Tibial artery (tissue), 4 donors: ENCODE measurements at regions not wholly inside any gene's neighbourhood (a gene's known extent, or its start where the extent isn't known, plus 50 kb on each side); places are given as distances from the start of the nearest gene placed in this dataset.

Experiments
- DNase-seq, 2 donors: peaks; one replicate each; pipeline ENCODE4 v3.0.0-alpha.2; 2019
- H3K27ac ChIP-seq, 2 donors: fragments of 200-600 bp; sonication (generic) in 1 of 2; 1 replicate in 1 of 2; 2 replicates in 1 of 2; pipeline ENCODE4 v1.5.1; 2018 to 2019; ENCODE audit warnings: mild to moderate bottlenecking in 1 of 2
- H3K27me3 ChIP-seq, 2 donors: fragments of 200-600 bp; sonication (generic) in 1 of 2; one replicate each; pipeline versions ENCODE4 v1.5.1 to v1.6.0; 2016 to 2019
- H3K36me3 ChIP-seq, 3 donors: fragments of 200-600 bp; sonication (generic) in 2 of 3; one replicate each; pipeline ENCODE4 v1.5.1; 2016 to 2019; ENCODE audit warnings: mild to moderate bottlenecking in 2 of 3
- H3K4me1 ChIP-seq, 4 donors: fragments of 200-600 bp; sonication (generic) in 2 of 4; 1 replicate in 3 of 4; 2 replicates in 1 of 4; pipeline ENCODE4 v1.5.1; 2016 to 2019
- H3K4me3 ChIP-seq, 2 donors: fragments of 200-600 bp; sonication (generic) in 1 of 2; 1 replicate in 1 of 2; 2 replicates in 1 of 2; pipeline ENCODE4 v1.5.1; 2018 to 2019; ENCODE audit warnings: mild to moderate bottlenecking in 2 of 2
- H3K9me3 ChIP-seq, 3 donors: fragments of 200-600 bp; sonication (generic) in 1 of 3; one replicate each; pipeline ENCODE4 v1.5.1; 2016 to 2019
- CTCF ChIP-seq, 2 experiments: fragments of 200-600 bp in 1 of 2; fragments of 450-650 bp in 1 of 2; IDR thresholded peaks; one replicate each; pipeline ENCODE4 v1.5.1; 2017 to 2019; ENCODE audit warnings: antibody characterized with exemption in 2 of 2, mild to moderate bottlenecking in 1 of 2, moderate library complexity in 1 of 2
- intact Hi-C: fragments of 100-400 bp; cut with DNase I; formaldehyde crosslinking; loops from one replicate; pipeline ENCODE4 v1.15.0; 2023; ENCODE audit warnings: low total_unique reads

GRCh38 chr5:152811988-152812387 is 406.9 kb upstream of the NMUR2 start:
- H3K4me3 ChIP-seq, result no peak overlapping the region
- intact Hi-C loops, result no loop called here
- no peak for TF ChIP-seq CTCF (IDR thresholded peaks at IDR 0.05)
- H3K4me1 ChIP-seq, result no peaks in the 10 kb centered on the region
- no peak for DNase-seq
- H3K36me3 ChIP-seq, result no peaks in the 10 kb centered on the region
- H3K9me3 ChIP-seq, result no peaks in the 10 kb centered on the region
- H3K27ac ChIP-seq, result no peak overlapping the region
- H3K27me3 ChIP-seq, result no peaks in the 10 kb centered on the region

DNA sequence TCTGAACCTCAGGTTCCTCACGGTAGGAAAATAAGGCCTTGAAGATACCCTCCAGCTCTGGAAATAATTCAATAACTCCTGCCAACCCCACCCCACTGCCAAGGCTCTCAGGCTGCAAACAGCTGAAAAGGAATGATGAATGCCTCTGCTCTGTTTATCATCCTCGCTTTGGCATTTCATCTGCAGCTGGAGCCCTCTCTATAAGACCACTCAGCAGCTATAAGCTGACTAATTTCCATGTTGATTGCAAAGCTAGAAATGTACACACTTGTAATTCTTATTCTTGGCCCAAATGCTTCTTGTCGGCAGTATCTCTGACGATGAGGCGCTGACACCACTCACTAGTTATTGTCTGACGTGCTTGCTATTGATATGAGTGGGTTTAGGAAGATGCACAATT is 408.4 kb upstream of the NMUR2 start:
- H3K36me3 ChIP-seq, result no peaks in the 10 kb centered on the region
- H3K4me1 ChIP-seq, result no peaks in the 10 kb centered on the region
- no peak overlapping the region for H3K4me3 ChIP-seq
- intact Hi-C loops, result no loop called here
- no peak for DNase-seq
- H3K9me3 ChIP-seq, result no peaks in the 10 kb centered on the region
- TF ChIP-seq CTCF (IDR thresholded peaks at IDR 0.05), result no peak
- no peak overlapping the region for H3K27ac ChIP-seq
- H3K27me3 ChIP-seq, result no peaks in the 10 kb centered on the region

DNA sequence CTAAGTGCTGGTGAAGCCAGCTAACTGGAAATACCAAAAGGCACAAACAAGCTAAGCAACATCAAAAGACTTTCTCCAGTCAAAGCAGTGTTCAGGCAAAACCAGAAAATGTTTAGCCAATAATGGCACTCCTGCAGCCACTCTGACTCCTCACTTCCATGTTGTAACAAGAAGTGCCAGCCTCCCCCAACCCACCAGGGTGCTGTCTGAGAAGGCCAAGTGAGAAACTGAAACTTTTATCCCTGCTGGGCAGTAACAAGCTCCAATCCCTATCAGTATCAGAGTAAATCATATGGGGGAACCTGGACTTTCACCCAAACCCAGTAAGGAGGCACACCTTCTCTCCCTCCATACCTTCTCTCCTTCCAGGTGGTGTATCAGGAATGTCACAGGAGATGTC is 414.8 kb upstream of the NMUR2 start:
- no peak for TF ChIP-seq CTCF (IDR thresholded peaks at IDR 0.05)
- H3K36me3 ChIP-seq, result no peaks in the 10 kb centered on the region
- intact Hi-C loops, result no loop called here
- H3K9me3 ChIP-seq, result no peaks in the 10 kb centered on the region
- H3K4me1 ChIP-seq, result no peaks in the 10 kb centered on the region
- H3K27me3 ChIP-seq, result no peaks in the 10 kb centered on the region
- H3K4me3 ChIP-seq, result no peak overlapping the region
- no peak overlapping the region for H3K27ac ChIP-seq
- no peak for DNase-seq

- Histone ChIP-seq H3K9me3 (no peaks in the 10 kb centered on the region), H3K4me1 (no peaks in the 10 kb centered on the region), H3K27ac (no peak overlapping the region), H3K4me3 (no peak overlapping the region), H3K27me3 (no peaks in the 10 kb centered on the region), H3K36me3 (no peaks in the 10 kb centered on the region)
- no peak for DNase-seq
- intact Hi-C loops, result no loop called here
- no peak for TF ChIP-seq CTCF (IDR thresholded peaks at IDR 0.05)
These were observed 419.2 kb upstream of the NMUR2 start for GRCh38 chr5:152824316-152824715.

DNA sequence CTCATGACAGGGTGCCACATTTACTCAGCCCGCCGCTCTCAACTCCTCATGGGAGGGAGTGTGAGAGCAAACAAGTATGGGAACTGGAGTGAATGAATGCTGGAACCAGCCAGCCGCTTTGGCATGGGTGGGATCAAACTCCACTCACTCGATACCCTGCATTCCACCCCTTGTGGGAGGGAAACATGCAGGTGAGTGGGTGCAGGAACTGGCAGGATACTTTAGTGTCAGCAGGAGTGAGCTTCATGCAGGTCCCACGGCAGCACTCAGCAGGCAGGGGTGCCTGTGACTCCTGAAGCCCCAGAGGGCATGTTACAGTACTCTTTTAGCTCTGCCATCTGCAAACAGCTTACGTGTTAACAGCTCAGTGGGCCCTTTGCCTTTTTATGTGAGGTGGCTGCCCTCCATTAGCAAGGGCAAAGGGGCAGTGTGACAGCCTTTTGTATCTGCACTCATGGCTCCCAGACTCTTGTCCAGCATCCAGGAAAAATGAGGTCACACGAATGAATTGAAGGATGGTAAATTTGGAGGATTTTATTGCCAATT is 433.2 kb upstream of the NMUR2 start:
- Histone ChIP-seq H3K4me1 (no peaks in the 10 kb centered on the region), H3K36me3 (no peaks in the 10 kb centered on the region), H3K9me3 (no peaks in the 10 kb centered on the region), H3K4me3 (no peak overlapping the region), H3K27ac (no peak overlapping the region), H3K27me3 (no peaks in the 10 kb centered on the region)
- no peak for DNase-seq
- intact Hi-C loops, result no loop called here
- no peak for TF ChIP-seq CTCF (IDR thresholded peaks at IDR 0.05)

GRCh38 chr5:152844713-152845112 is 439.6 kb upstream of the NMUR2 start:
- DNase-seq, result no peak
- Histone ChIP-seq H3K9me3 (no peaks in the 10 kb centered on the region), H3K4me3 (no peak overlapping the region), H3K4me1 (no peaks in the 10 kb centered on the region), H3K36me3 (no peaks in the 10 kb centered on the region), H3K27ac (no peak overlapping the region), H3K27me3 (no peaks in the 10 kb centered on the region)
- intact Hi-C loops, result no loop called here
- no peak for TF ChIP-seq CTCF (IDR thresholded peaks at IDR 0.05)
